ENCODE measurements at regions not wholly inside any gene's neighbourhood (a gene's known extent, or its start where the extent isn't known, plus 50 kb on each side); places are given as distances from the start of the nearest gene placed in this dataset.

- Histone ChIP-seq H2BK15ac (ENCODE audit: low read length) (no peak overlapping the region), H2BK5ac (ENCODE audit: low read depth, low read length) (no peak overlapping the region), H2BK20ac (ENCODE audit: low read length) (no peak overlapping the region), H3K9me3 (ENCODE audit: insufficient read depth in 2 of 2, low read depth in 1 of 2, low read length in 1 of 2) (no peaks in the 10 kb centered on the region), H3K27me3 (replicated peaks in 1 of 4; ENCODE audit: control insufficient read depth in 3 of 4, extremely low read depth in 1 of 4, insufficient read depth in 3 of 4, low read length in 3 of 4) (no peaks in the 10 kb centered on the region), H3K79me1 (ENCODE audit: low read depth, low read length) (no peaks in the 10 kb centered on the region), H2AK5ac (ENCODE audit: low read depth, low read length) (no peak overlapping the region), H4K5ac (ENCODE audit: insufficient read length, low read depth, low read length) (no peak overlapping the region), H3K27ac (ENCODE audit: low read depth, low read length) (no peak overlapping the region), H3K4me1 (replicated peaks in 1 of 4; ENCODE audit: control insufficient read depth in 3 of 4, insufficient read depth in 4 of 4, low read length in 3 of 4) (no peaks in the 10 kb centered on the region), H2BK12ac (ENCODE audit: low read depth, low read length) (no peak overlapping the region), H3K4me2 (ENCODE audit: insufficient read depth in 1 of 2, low read depth in 2 of 2, low read length in 2 of 2) (no peak overlapping the region), H4K91ac (replicated peaks; ENCODE audit: insufficient read length, low read length) (no peak overlapping the region), H3K18ac (ENCODE audit: extremely low read depth, low read length) (no peak overlapping the region), H4K20me1 (replicated peaks in 1 of 2; ENCODE audit: control insufficient read depth in 1 of 2, insufficient read depth in 2 of 2, low read length in 2 of 2) (no peaks in the 10 kb centered on the region), H3K56ac (replicated peaks; ENCODE audit: insufficient read length, low read depth, low read length) (no peak overlapping the region), H3K79me2 (ENCODE audit: control insufficient read depth in 1 of 2, insufficient read depth in 2 of 2, low read length in 2 of 2) (no peaks in the 10 kb centered on the region), H3K4me3 (ENCODE audit: extremely low read depth in 1 of 4, insufficient read depth in 2 of 4, low read depth in 3 of 4, low read length in 4 of 4) (no peak overlapping the region), H4K8ac (ENCODE audit: extremely low read depth, insufficient read depth, low read length) (no peak overlapping the region), H2AFZ (ENCODE audit: low read length) (no peak overlapping the region), H3K9ac (replicated peaks in 1 of 4; ENCODE audit: extremely low read depth in 1 of 4, low read depth in 3 of 4, low read length in 3 of 4) (no peak overlapping the region), H3K23me2 (ENCODE audit: low read depth, low read length) (no peaks in the 10 kb centered on the region), H3K14ac (ENCODE audit: insufficient read length) (no peak overlapping the region), H3K4ac (replicated peaks; ENCODE audit: insufficient read length, low read depth, low read length) (no peak overlapping the region), H2BK120ac (replicated peaks; ENCODE audit: low read depth, low read length) (no peak overlapping the region), H3K23ac (ENCODE audit: insufficient read length) (no peak overlapping the region), H3K36me3 (ENCODE audit: control insufficient read depth in 2 of 4, insufficient read depth in 4 of 4, low read length in 3 of 4) (no peaks in the 10 kb centered on the region)
- FAIRE-seq = no peak
- no peak for DNase-seq (ENCODE audit: low read depth in 1 of 2, low spot score in 2 of 2)
- TF ChIP-seq RAD21 (IDR thresholded peaks at IDR 0.05 in 1 of 2, conservative IDR thresholded peaks at IDR 0.05 in 1 of 2; ENCODE audit: low read depth in 2 of 2, low read length in 2 of 2) = peak in 1 of 2 experiments; percentile 59; a peak in 3 of 4 replicates
- TF ChIP-seq SUZ12 (IDR thresholded peaks at IDR 0.05; ENCODE audit: low read length) = no peak
- no peak for TF ChIP-seq TBP (IDR thresholded peaks at IDR 0.05; ENCODE audit: low read depth, low read length)
- no peak for TF ChIP-seq EZH2 (IDR thresholded peaks at IDR 0.05; ENCODE audit: low read depth, low read length, severe bottlenecking)
- TF ChIP-seq HDAC6 (IDR thresholded peaks at IDR 0.05; ENCODE audit: low read depth, low read length) = no peak
- WGBS, 2 experiments (ENCODE audit: extremely low coverage in 1 of 2, insufficient coverage in 1 of 2, insufficient read length in 1 of 2, insufficient replicate concordance in 2 of 2, low coverage in 1 of 2, low lambda C conversion rate in 2 of 2, missing lambda C conversion rate in 1 of 2) = 86% methylated on average over 3 of the region's 3 CpGs; no CpG with 5 or more reads in 1 of the 2 experiments
- ChIA-PET POLR2A (ENCODE audit: partially characterized antibody) (interaction anchor here (1.7 kb wide), 1 partner anchor 9 kb away, joined by 3 read pairs; no protein-coding TSS in a partner anchor), CTCF (ENCODE audit: partially characterized antibody) (interaction anchor here (0.6 to 3.0 kb wide), 15 partner anchors 9 to 801 kb away, joined by 3 to 20 read pairs (median 4); no protein-coding TSS in a partner anchor)
These were observed 643.1 kb upstream of the SEMA3D start for GRCh38 chr7:85829817-85830432.

Measured in H1 (cell line).